LNCaP clone FGC (cell line): ENCODE measurements at regions not wholly inside any gene's neighbourhood (a gene's known extent, or its start where the extent isn't known, plus 50 kb on each side); places are given as distances from the start of the nearest gene placed in this dataset.

Experiments used
- DNase-seq: peaks from one replicate; pipeline ENCODE4 v3.0.0-alpha.2; 2011; ENCODE audit warnings: low read depth
- H3K4me3 ChIP-seq: 2 replicates; pipeline ENCODE4 v1.5.1; 2011; ENCODE audit warnings: mild to moderate bottlenecking, low read depth, low read length, control low read depth
- CTCF ChIP-seq: IDR thresholded peaks from 2 replicates; pipeline ENCODE4 v1.5.1; 2012; ENCODE audit warnings: mild to moderate bottlenecking; ENCODE audit not compliant: control insufficient read depth, insufficient read depth; ENCODE audit errors: extremely low read depth

DNA sequence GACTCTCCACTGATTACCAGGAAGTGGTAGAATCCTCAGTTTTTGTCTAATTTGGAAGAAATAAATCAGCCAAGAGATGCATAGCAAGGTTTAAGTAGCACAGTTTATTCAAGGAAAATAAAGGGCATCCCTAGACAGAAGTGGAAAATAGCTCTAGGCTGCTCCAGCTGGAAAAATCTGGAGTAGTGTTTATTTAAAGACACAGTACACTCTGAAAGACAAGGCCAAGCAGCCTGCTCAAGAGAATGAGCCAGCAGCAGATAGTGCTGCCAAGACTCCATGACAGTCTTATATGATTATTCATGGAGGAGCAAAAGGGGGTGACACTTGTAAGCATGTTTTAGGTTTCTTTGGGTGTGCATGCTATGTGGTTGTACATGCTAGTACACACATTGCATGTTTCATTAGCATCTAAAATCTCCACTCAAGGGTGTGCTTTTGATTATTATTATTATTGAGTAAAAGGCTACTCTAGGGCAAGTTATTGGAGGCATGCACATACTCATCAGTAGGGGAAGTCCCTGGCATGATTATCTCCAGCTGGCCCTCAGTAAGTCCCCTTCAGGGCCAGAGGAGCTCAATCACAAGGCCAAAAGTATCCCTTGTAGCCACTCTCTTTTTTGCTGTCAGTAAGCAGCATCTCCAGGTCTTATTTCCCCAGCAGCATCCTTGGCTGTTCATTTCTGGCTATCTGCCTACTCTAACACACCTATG is 85.1 kb upstream of the USP9Y start:
- no peak overlapping the region for H3K4me3 ChIP-seq
- TF ChIP-seq CTCF, result no peak
- no peak for DNase-seq

DNA sequence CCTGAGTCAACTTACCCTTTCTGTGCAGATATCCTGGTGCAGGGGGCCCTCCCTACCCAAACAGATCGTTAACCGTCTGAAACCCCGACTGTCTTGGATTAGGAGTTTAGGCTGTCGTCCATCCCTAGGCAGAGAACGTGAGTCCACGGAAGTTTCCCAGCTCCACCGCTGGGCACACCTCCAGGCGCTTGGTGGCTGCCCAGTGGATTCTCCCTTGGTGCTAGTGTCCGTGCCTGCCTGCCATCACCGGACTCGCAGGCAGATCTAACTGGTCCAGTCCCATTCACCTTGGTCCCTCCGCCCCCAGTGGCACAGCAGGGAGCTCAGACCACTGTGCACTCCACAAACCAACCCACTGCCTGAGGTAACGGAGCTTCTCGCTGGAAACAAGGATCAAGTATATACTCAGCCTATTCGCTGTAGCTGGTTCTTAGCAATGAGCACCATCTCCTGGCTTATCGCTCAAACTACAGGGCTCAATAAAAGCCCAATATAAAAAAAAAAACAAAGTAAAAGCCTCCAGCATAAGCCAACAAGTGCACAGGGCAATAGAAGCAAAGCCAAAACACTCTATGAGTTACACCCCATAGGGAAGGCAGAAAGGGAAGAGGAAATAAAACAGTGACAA is 79.5 kb upstream of the USP9Y start:
- peak; percentile 63 for TF ChIP-seq CTCF
- DNase-seq, result peak; percentile 19
- no peak overlapping the region for H3K4me3 ChIP-seq

- TF ChIP-seq CTCF, result no peak
- no peak overlapping the region for H3K4me3 ChIP-seq
- DNase-seq, result no peak
These were observed 77.8 kb upstream of the USP9Y start for GRCh38 chrY:12623204-12623603.

DNA sequence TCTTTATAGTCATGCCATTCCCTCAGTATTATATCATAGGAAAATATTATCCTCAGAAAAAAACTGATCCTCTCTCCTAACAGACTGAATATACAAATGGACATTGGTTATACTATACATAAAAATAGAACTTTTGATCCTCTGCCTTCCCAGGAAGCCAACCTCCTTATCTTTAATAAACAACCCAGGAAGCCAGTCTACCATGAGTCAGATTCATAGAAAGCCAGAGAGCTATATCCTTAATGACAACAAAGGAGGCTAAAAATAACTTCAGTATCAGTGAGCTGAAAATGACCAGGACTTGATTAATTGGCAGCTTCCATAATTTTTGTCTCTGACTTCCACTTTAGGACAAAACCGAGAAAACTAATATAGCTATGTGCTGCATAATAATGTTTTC is 58.0 kb upstream of the USP9Y start:
- TF ChIP-seq CTCF, result no peak
- H3K4me3 ChIP-seq, result no peak overlapping the region
- DNase-seq, result no peak

DNA sequence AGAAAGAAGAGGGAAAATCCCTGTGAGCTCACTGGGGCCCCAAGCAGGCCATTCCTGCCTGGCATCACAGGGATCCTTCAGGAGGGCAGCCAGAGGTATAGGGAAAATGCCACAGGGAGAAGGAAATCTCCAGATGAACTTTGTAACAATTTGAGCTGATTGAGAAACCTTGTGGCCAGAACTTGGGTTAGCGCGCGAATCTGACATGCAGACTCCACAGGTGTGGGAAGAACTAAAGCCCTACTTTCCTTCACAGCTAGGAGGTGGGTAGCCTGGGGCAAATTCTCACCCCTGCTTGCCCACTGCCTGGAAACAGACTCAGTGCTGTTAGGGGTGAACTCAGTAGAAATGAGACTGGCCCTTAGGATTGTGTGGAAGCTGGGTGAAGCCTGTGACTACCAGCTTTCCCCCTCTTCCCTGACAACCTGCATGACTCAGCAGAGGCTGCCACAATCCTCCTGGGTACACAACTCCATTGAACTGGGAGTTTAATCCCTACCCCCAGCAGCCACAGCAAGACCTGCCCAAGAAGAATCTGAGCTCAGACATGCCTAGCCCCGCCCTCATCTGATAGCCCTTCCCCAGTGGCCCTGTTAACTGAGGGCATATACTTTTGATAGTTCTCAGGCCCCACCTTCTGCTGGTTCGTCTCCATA is 57.2 kb upstream of the USP9Y start:
- no peak overlapping the region for H3K4me3 ChIP-seq
- TF ChIP-seq CTCF, result no peak
- no peak for DNase-seq

DNA sequence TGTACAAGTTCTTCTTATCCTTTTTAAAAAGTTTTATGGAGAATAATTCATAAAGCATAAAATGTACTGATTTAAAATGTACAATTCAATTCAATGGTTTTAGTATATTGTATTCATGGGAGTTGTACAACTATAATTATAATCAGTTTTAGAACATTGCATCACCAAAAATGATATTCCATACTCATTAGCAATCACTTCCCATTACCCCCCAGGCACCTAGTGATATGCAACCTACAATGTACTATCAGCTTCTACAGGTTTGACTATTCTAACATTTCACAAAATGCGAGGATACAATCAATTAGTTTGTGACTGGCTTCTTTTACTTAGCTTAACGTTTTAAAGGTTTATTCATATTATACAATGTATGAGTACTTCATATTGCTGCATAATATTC is 49.9 kb upstream of the USP9Y start:
- no peak for DNase-seq
- TF ChIP-seq CTCF, result no peak
- no peak overlapping the region for H3K4me3 ChIP-seq
